ENCODE measurements at regions not wholly inside any gene's neighbourhood (a gene's known extent, or its start where the extent isn't known, plus 50 kb on each side); places are given as distances from the start of the nearest gene placed in this dataset.

GRCh38 chr5:156093024-156093423 is 233.9 kb upstream of the SGCD start:
- no peaks in the 10 kb centered on the region for H3K4me1 ChIP-seq (ENCODE audit: control insufficient read depth in 1 of 2, insufficient read depth in 2 of 2, low read length in 2 of 2)
- H3K36me3 ChIP-seq (ENCODE audit: control insufficient read depth in 1 of 2, insufficient read depth in 2 of 2, low read length in 2 of 2) = no peaks in the 10 kb centered on the region
- CTCF ChIA-PET = no interaction called here
- no peak for ATAC-seq
- H3K27me3 ChIP-seq (ENCODE audit: insufficient read depth, low read length) = no peaks in the 10 kb centered on the region
- intact Hi-C loops (cut with micrococcal nuclease) = no loop called here
- POLR2A ChIA-PET = no interaction called here
- H3K4me2 ChIP-seq (ENCODE audit: low read length) = no peak overlapping the region
- RAD21 ChIA-PET (ENCODE audit: low non-redundant PET in 1 of 2, low total read pairs in 2 of 2, uncharacterized antibody in 2 of 2, unreplicated experiment in 2 of 2) = no interaction called here
- H3K9me2 ChIP-seq (ENCODE audit: insufficient read depth) = no peaks in the 10 kb centered on the region
- H3K27ac ChIP-seq (ENCODE audit: low read depth, low read length) = no peak overlapping the region
- no TSS peak for BruUV-seq (replicated peaks)
- DNase-seq (ENCODE audit: low read depth, low spot score) = no peak
- no peak overlapping the region for H3K4me3 ChIP-seq (replicated peaks in 1 of 2; ENCODE audit: low read depth in 1 of 2, low read length in 2 of 2)
- no peak overlapping the region for H2AFZ ChIP-seq (ENCODE audit: low read depth, low read length, poor library complexity, severe bottlenecking)
- H4K20me1 ChIP-seq (ENCODE audit: insufficient read depth) = no peaks in the 10 kb centered on the region
- H3K9me3 ChIP-seq (ENCODE audit: control insufficient read depth in 1 of 2, insufficient read depth in 1 of 2, low read depth in 1 of 2, low read length in 2 of 2) = peaks cover 10 to 13% of the 10 kb centered on the region in 2 experiments; a peak in 2 of 4 replicates
- no peak for TF ChIP-seq CBX3 (IDR thresholded peaks at IDR 0.05; ENCODE audit: low read depth)
- TF ChIP-seq ATF3 (IDR thresholded peaks at IDR 0.05) = no peak
- TF ChIP-seq ZNF274 (IDR thresholded peaks at IDR 0.05; ENCODE audit: low read depth, low read length) = no peak
- H3K79me2 ChIP-seq (ENCODE audit: insufficient read depth, low read length) = no peaks in the 10 kb centered on the region
- H3K9ac ChIP-seq (ENCODE audit: low read length) = no peak overlapping the region

DNA sequence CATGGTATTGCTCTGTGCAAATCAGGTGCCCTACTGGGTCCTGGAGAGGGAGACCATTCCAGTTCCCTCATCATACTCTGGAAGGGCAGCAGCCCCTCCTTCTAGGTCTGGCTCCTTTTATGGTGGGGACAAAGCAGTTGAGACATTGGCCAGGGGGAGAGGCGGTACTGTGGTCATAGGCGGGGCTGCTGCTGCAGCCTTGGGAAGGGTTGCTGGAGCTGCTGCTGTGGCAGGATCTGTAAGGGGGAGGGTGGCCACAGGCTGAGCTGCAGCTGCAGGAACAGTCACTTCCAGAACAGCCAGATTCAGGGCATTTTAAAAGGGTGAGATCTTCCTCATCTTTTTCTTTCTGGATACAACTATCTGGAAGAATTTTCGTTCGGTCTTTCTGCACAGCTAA is 233.0 kb upstream of the SGCD start:
- CTCF ChIA-PET = no interaction called here
- Histone ChIP-seq H4K20me1 (ENCODE audit: insufficient read depth) (no peaks in the 10 kb centered on the region), H3K27ac (ENCODE audit: low read depth, low read length) (no peak overlapping the region), H3K36me3 (ENCODE audit: control insufficient read depth in 1 of 2, insufficient read depth in 2 of 2, low read length in 2 of 2) (no peaks in the 10 kb centered on the region), H2AFZ (ENCODE audit: low read depth, low read length, poor library complexity, severe bottlenecking) (no peak overlapping the region), H3K4me3 (replicated peaks in 1 of 2; ENCODE audit: low read depth in 1 of 2, low read length in 2 of 2) (no peak overlapping the region), H3K79me2 (ENCODE audit: insufficient read depth, low read length) (no peaks in the 10 kb centered on the region), H3K27me3 (ENCODE audit: insufficient read depth, low read length) (no peaks in the 10 kb centered on the region), H3K4me1 (ENCODE audit: control insufficient read depth in 1 of 2, insufficient read depth in 2 of 2, low read length in 2 of 2) (no peaks in the 10 kb centered on the region), H3K9me3 (ENCODE audit: control insufficient read depth in 1 of 2, insufficient read depth in 1 of 2, low read depth in 1 of 2, low read length in 2 of 2) (peaks cover 8 to 13% of the 10 kb centered on the region in 2 experiments; a peak in 2 of 4 replicates), H3K9ac (ENCODE audit: low read length) (no peak overlapping the region), H3K4me2 (ENCODE audit: low read length) (no peak overlapping the region), H3K9me2 (ENCODE audit: insufficient read depth) (no peaks in the 10 kb centered on the region)
- no peak for DNase-seq (ENCODE audit: low read depth, low spot score)
- ATAC-seq = no peak
- no TSS peak for BruUV-seq (replicated peaks)
- RAD21 ChIA-PET (ENCODE audit: low non-redundant PET in 1 of 2, low total read pairs in 2 of 2, uncharacterized antibody in 2 of 2, unreplicated experiment in 2 of 2) = no interaction called here
- intact Hi-C loops (cut with micrococcal nuclease) = no loop called here
- POLR2A ChIA-PET = no interaction called here
- no peak for TF ChIP-seq ZFX (IDR thresholded peaks at IDR 0.05)
- TF ChIP-seq CTCF (IDR thresholded peaks at IDR 0.05 in 2 of 3, conservative IDR thresholded peaks at IDR 0.05 in 1 of 3; ENCODE audit: borderline replicate concordance in 1 of 3, insufficient read depth in 1 of 3, low read depth in 2 of 3, low read length in 2 of 3) = no peak
- no peak for TF ChIP-seq ATF3 (IDR thresholded peaks at IDR 0.05)
- no peak for TF ChIP-seq EZH2 (IDR thresholded peaks at IDR 0.05)
- TF ChIP-seq, protein P1, sequence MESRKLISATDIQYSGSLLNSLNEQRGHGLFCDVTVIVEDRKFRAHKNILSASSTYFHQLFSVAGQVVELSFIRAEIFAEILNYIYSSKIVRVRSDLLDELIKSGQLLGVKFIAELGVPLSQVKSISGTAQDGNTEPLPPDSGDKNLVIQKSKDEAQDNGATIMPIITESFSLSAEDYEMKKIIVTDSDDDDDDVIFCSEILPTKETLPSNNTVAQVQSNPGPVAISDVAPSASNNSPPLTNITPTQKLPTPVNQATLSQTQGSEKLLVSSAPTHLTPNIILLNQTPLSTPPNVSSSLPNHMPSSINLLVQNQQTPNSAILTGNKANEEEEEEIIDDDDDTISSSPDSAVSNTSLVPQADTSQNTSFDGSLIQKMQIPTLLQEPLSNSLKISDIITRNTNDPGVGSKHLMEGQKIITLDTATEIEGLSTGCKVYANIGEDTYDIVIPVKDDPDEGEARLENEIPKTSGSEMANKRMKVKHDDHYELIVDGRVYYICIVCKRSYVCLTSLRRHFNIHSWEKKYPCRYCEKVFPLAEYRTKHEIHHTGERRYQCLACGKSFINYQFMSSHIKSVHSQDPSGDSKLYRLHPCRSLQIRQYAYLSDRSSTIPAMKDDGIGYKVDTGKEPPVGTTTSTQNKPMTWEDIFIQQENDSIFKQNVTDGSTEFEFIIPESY (IDR thresholded peaks at IDR 0.05; ENCODE audit: extremely low read depth, insufficient replicate concordance, low read length) = no peak
- TF ChIP-seq REST (IDR thresholded peaks at IDR 0.05; ENCODE audit: low read depth) = no peak
- TF ChIP-seq EZH2phosphoT487 (IDR thresholded peaks at IDR 0.05; ENCODE audit: borderline replicate concordance) = no peak
- TF ChIP-seq FOSL1 (IDR thresholded peaks at IDR 0.05; ENCODE audit: low read depth) = no peak
- no peak for TF ChIP-seq RAD21 (IDR thresholded peaks at IDR 0.05; ENCODE audit: low read depth)
- no peak for TF ChIP-seq ELF1 (IDR thresholded peaks at IDR 0.05; ENCODE audit: borderline replicate concordance, low read depth)
- no peak for TF ChIP-seq EGR1 (IDR thresholded peaks at IDR 0.05; ENCODE audit: low read depth)
